ENCODE measurements at regions not wholly inside any gene's neighbourhood (a gene's known extent, or its start where the extent isn't known, plus 50 kb on each side); places are given as distances from the start of the nearest gene placed in this dataset.

- Histone ChIP-seq H2BK15ac (ENCODE audit: low read depth, poor library complexity, severe bottlenecking) (no peak overlapping the region), H3K9ac (ENCODE audit: low read length) (no peak overlapping the region), H3K36me3 (ENCODE audit: control insufficient read depth in 1 of 2, insufficient read depth in 2 of 2, low read depth in 1 of 2, low read length in 2 of 2) (no peaks in the 10 kb centered on the region), H2AK5ac (ENCODE audit: low read length, severe bottlenecking) (no peak overlapping the region), H3K14ac (ENCODE audit: low read length in 2 of 2) (no peak overlapping the region), H2BK5ac (ENCODE audit: low read depth, low read length, poor library complexity, severe bottlenecking) (no peak overlapping the region), H2AFZ (ENCODE audit: low read depth, low read length) (no peak overlapping the region), H2BK12ac (ENCODE audit: low read length in 2 of 2) (peak overlapping the region in 1 of 2 experiments; percentile 15), H3K4ac (ENCODE audit: low read depth in 1 of 2, low read length in 2 of 2) (no peak overlapping the region), H3K23ac (ENCODE audit: low read length in 2 of 2) (no peak overlapping the region), H3K4me2 (ENCODE audit: low read length, poor library complexity, severe bottlenecking) (no peak overlapping the region), H4K8ac (ENCODE audit: low read length) (no peak overlapping the region), H3K9me3 (ENCODE audit: control insufficient read depth, low read length) (peaks cover 3% of the 10 kb centered on the region), H3K4me3 (ENCODE audit: insufficient read depth in 1 of 2, low read depth in 1 of 2, low read length in 2 of 2) (no peak overlapping the region), H2BK120ac (ENCODE audit: low read depth, low read length) (no peak overlapping the region), H3K27me3 (ENCODE audit: control insufficient read depth in 1 of 2, insufficient read depth in 1 of 2, low read length in 2 of 2) (no peaks in the 10 kb centered on the region), H3K79me1 (replicated peaks; ENCODE audit: low read length, poor library complexity, severe bottlenecking) (no peaks in the 10 kb centered on the region), H3K4me1 (ENCODE audit: control insufficient read depth, insufficient read depth, low read depth, low read length) (no peaks in the 10 kb centered on the region), H3K27ac (ENCODE audit: low read length, poor library complexity, severe bottlenecking) (no peak overlapping the region), H4K91ac (ENCODE audit: low read length) (no peak overlapping the region), H3K18ac (ENCODE audit: low read depth in 1 of 2, low read length in 2 of 2) (no peak overlapping the region)
- 100% methylated on average over 3 of the region's 3 CpGs for WGBS
- no peak for DNase-seq
Observed at GRCh38 chr1:81588149-81588548, 212.6 kb upstream of the ADGRL2 start.

DNA sequence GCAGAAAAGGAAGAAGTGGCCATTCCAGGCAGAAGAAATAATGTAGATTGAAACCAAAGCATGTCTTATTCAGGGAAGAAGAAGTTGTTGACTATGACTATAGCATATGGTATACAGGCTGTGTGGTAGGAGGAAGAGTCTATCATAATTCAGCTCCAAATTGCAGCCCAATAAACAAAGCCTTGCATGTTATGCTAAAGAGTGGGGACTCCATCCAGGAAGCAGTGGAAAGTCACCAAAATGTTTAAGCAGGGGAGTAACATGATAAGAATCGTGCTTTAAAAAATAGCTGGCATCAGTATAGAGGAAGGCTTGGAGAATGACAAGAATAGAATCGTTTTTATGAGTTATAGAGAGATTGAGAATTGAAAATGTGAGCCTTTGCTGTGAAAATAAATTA is 213.3 kb upstream of the ADGRL2 start:
- Histone ChIP-seq H3K4me3 (ENCODE audit: insufficient read depth in 1 of 2, low read depth in 1 of 2, low read length in 2 of 2) (no peak overlapping the region), H3K27ac (ENCODE audit: low read length, poor library complexity, severe bottlenecking) (no peak overlapping the region), H3K9me3 (ENCODE audit: control insufficient read depth, low read length) (peaks cover 3% of the 10 kb centered on the region), H2BK12ac (ENCODE audit: low read length in 2 of 2) (no peak overlapping the region), H2BK120ac (ENCODE audit: low read depth, low read length) (no peak overlapping the region), H3K36me3 (ENCODE audit: control insufficient read depth in 1 of 2, insufficient read depth in 2 of 2, low read depth in 1 of 2, low read length in 2 of 2) (no peaks in the 10 kb centered on the region), H4K91ac (ENCODE audit: low read length) (no peak overlapping the region), H3K4me2 (ENCODE audit: low read length, poor library complexity, severe bottlenecking) (no peak overlapping the region), H3K4ac (ENCODE audit: low read depth in 1 of 2, low read length in 2 of 2) (no peak overlapping the region), H3K18ac (ENCODE audit: low read depth in 1 of 2, low read length in 2 of 2) (no peak overlapping the region), H2AK5ac (ENCODE audit: low read length, severe bottlenecking) (no peak overlapping the region), H2BK5ac (ENCODE audit: low read depth, low read length, poor library complexity, severe bottlenecking) (no peak overlapping the region), H3K23ac (ENCODE audit: low read length in 2 of 2) (no peak overlapping the region), H3K9ac (ENCODE audit: low read length) (no peak overlapping the region), H3K4me1 (ENCODE audit: control insufficient read depth, insufficient read depth, low read depth, low read length) (peaks cover 2% of the 10 kb centered on the region), H2AFZ (ENCODE audit: low read depth, low read length) (no peak overlapping the region), H3K14ac (ENCODE audit: low read length in 2 of 2) (no peak overlapping the region), H3K79me1 (replicated peaks; ENCODE audit: low read length, poor library complexity, severe bottlenecking) (no peaks in the 10 kb centered on the region), H4K8ac (ENCODE audit: low read length) (no peak overlapping the region), H2BK15ac (ENCODE audit: low read depth, poor library complexity, severe bottlenecking) (no peak overlapping the region), H3K27me3 (ENCODE audit: control insufficient read depth in 1 of 2, insufficient read depth in 1 of 2, low read length in 2 of 2) (no peaks in the 10 kb centered on the region)
- DNase-seq, result no peak
- WGBS, result 72% methylated on average over 2 of the region's 2 CpGs

DNA sequence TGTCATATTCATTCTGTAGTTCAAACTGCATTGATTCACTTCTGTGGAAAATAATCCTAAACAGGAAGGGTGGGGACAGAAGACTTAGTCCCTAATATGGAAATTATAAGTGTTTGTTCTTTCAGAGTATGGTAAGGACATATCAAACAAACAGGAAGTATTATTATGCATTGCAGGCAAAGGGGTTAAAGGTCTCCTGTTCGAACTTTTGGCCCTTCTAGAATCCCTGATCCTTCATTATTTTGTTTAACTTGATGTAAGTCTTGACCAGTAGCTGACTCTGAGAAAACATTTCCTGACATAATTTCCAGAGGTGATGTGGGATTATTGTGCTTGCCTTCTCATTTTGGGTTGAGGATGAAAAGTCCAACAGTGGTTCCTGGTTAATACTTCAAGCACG is 215.4 kb upstream of the ADGRL2 start:
- Histone ChIP-seq H2BK5ac (ENCODE audit: low read depth, low read length, poor library complexity, severe bottlenecking) (no peak overlapping the region), H3K27me3 (ENCODE audit: control insufficient read depth in 1 of 2, insufficient read depth in 1 of 2, low read length in 2 of 2) (no peaks in the 10 kb centered on the region), H3K23ac (ENCODE audit: low read length in 2 of 2) (no peak overlapping the region), H3K4me2 (ENCODE audit: low read length, poor library complexity, severe bottlenecking) (no peak overlapping the region), H3K36me3 (ENCODE audit: control insufficient read depth in 1 of 2, insufficient read depth in 2 of 2, low read depth in 1 of 2, low read length in 2 of 2) (no peaks in the 10 kb centered on the region), H3K4ac (ENCODE audit: low read depth in 1 of 2, low read length in 2 of 2) (no peak overlapping the region), H3K9ac (ENCODE audit: low read length) (no peak overlapping the region), H3K4me3 (ENCODE audit: insufficient read depth in 1 of 2, low read depth in 1 of 2, low read length in 2 of 2) (no peak overlapping the region), H3K9me3 (ENCODE audit: control insufficient read depth, low read length) (no peaks in the 10 kb centered on the region), H2BK12ac (ENCODE audit: low read length in 2 of 2) (no peak overlapping the region), H2AFZ (ENCODE audit: low read depth, low read length) (no peak overlapping the region), H3K18ac (ENCODE audit: low read depth in 1 of 2, low read length in 2 of 2) (no peak overlapping the region), H3K79me1 (replicated peaks; ENCODE audit: low read length, poor library complexity, severe bottlenecking) (no peaks in the 10 kb centered on the region), H4K91ac (ENCODE audit: low read length) (no peak overlapping the region), H2BK120ac (ENCODE audit: low read depth, low read length) (no peak overlapping the region), H3K27ac (ENCODE audit: low read length, poor library complexity, severe bottlenecking) (no peak overlapping the region), H2AK5ac (ENCODE audit: low read length, severe bottlenecking) (no peak overlapping the region), H2BK15ac (ENCODE audit: low read depth, poor library complexity, severe bottlenecking) (no peak overlapping the region), H3K14ac (ENCODE audit: low read length in 2 of 2) (no peak overlapping the region), H3K4me1 (ENCODE audit: control insufficient read depth, insufficient read depth, low read depth, low read length) (peaks cover 3% of the 10 kb centered on the region), H4K8ac (ENCODE audit: low read length) (no peak overlapping the region)
- peak; percentile 13 for DNase-seq
- WGBS, result 67% methylated on average over 2 of the region's 2 CpGs

DNA sequence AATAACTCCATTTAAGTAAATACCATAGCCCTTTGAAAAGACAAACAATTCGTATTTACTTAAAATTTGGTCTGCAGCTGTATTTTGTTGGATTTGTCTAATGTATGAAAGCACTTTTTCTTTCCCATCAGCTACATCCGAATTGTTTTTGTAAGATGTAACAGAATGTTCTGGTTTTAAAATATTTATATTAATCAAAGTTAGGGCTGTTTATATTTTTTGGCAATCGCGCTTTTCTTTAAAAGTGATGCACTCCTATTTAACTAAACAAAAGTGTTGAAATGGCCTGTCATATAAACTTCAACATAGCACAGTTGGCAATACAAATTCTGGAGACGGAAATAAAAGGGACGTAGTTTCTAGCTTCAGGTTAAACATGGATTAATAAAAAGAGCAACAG is 216.3 kb upstream of the ADGRL2 start:
- Histone ChIP-seq H2AFZ (ENCODE audit: low read depth, low read length) (no peak overlapping the region), H4K8ac (ENCODE audit: low read length) (no peak overlapping the region), H2BK12ac (ENCODE audit: low read length in 2 of 2) (no peak overlapping the region), H3K9ac (ENCODE audit: low read length) (no peak overlapping the region), H4K91ac (ENCODE audit: low read length) (no peak overlapping the region), H3K79me1 (replicated peaks; ENCODE audit: low read length, poor library complexity, severe bottlenecking) (no peaks in the 10 kb centered on the region), H3K4me3 (ENCODE audit: insufficient read depth in 1 of 2, low read depth in 1 of 2, low read length in 2 of 2) (no peak overlapping the region), H3K27ac (ENCODE audit: low read length, poor library complexity, severe bottlenecking) (no peak overlapping the region), H3K4me1 (ENCODE audit: control insufficient read depth, insufficient read depth, low read depth, low read length) (peaks cover 3% of the 10 kb centered on the region), H3K4me2 (ENCODE audit: low read length, poor library complexity, severe bottlenecking) (no peak overlapping the region), H3K36me3 (ENCODE audit: control insufficient read depth in 1 of 2, insufficient read depth in 2 of 2, low read depth in 1 of 2, low read length in 2 of 2) (no peaks in the 10 kb centered on the region), H2BK15ac (ENCODE audit: low read depth, poor library complexity, severe bottlenecking) (no peak overlapping the region), H2BK120ac (ENCODE audit: low read depth, low read length) (no peak overlapping the region), H3K14ac (ENCODE audit: low read length in 2 of 2) (no peak overlapping the region), H3K18ac (ENCODE audit: low read depth in 1 of 2, low read length in 2 of 2) (no peak overlapping the region), H2BK5ac (ENCODE audit: low read depth, low read length, poor library complexity, severe bottlenecking) (no peak overlapping the region), H3K9me3 (ENCODE audit: control insufficient read depth, low read length) (no peaks in the 10 kb centered on the region), H3K23ac (ENCODE audit: low read length in 2 of 2) (no peak overlapping the region), H3K4ac (ENCODE audit: low read depth in 1 of 2, low read length in 2 of 2) (no peak overlapping the region), H2AK5ac (ENCODE audit: low read length, severe bottlenecking) (no peak overlapping the region), H3K27me3 (ENCODE audit: control insufficient read depth in 1 of 2, insufficient read depth in 1 of 2, low read length in 2 of 2) (no peaks in the 10 kb centered on the region)
- 55% methylated on average over 2 of the region's 6 CpGs for WGBS
- peak; percentile 22 for DNase-seq

All from mesenchymal stem cell (in vitro differentiated cells and primary cell).